KMS-11 (cell line): ENCODE measurements at regions not wholly inside any gene's neighbourhood (a gene's known extent, or its start where the extent isn't known, plus 50 kb on each side); places are given as distances from the start of the nearest gene placed in this dataset.

Experiments used
- H2AFZ ChIP-seq: fragments of 200-600 bp; sonication (generic); 2 replicates; pipeline ENCODE4 v1.6.1; 2016; ENCODE audit warnings: antibody characterized with exemption, mixed run types, low read depth
- H3K27ac ChIP-seq: fragments of 200-600 bp; sonication (generic); 2 replicates; pipeline ENCODE4 v1.6.1; 2016; ENCODE audit warnings: mild to moderate bottlenecking, mixed run types
- H3K27me3 ChIP-seq: fragments of 200-600 bp; sonication (generic); 2 replicates; pipeline ENCODE4 v1.6.1; 2017; ENCODE audit warnings: mild to moderate bottlenecking, low read depth, mixed run types, moderate library complexity; ENCODE audit not compliant: insufficient read depth
- H3K36me3 ChIP-seq: fragments of 200-600 bp; sonication (generic); 2 replicates; pipeline ENCODE4 v1.6.1; 2017; ENCODE audit warnings: mild to moderate bottlenecking, mixed run types; ENCODE audit not compliant: insufficient read depth
- H3K4me1 ChIP-seq: fragments of 200-600 bp; sonication (generic); 2 replicates; pipeline ENCODE4 v1.6.1; 2016; ENCODE audit warnings: mild to moderate bottlenecking, low read depth, mixed run types; ENCODE audit not compliant: poor library complexity, severe bottlenecking
- H3K4me2 ChIP-seq: fragments of 200-600 bp; sonication (generic); 2 replicates; pipeline ENCODE4 v1.7.0; 2016; ENCODE audit warnings: mild to moderate bottlenecking, mixed run types
- H3K4me3 ChIP-seq: fragments of 200-600 bp; sonication (generic); IDR thresholded peaks from 2 replicates; pipeline ENCODE4 v1.6.1; 2017; ENCODE audit warnings: low read depth, low read length, mixed read lengths; ENCODE audit not compliant: insufficient read depth
- H3K79me2 ChIP-seq: fragments of 200-600 bp; sonication (generic); 2 replicates; pipeline ENCODE4 v1.6.1; 2016; ENCODE audit warnings: low read depth, mixed run types; ENCODE audit not compliant: insufficient read depth
- H3K9ac ChIP-seq: fragments of 200-600 bp; sonication (generic); 2 replicates; pipeline ENCODE4 v1.6.1; 2016; ENCODE audit warnings: mild to moderate bottlenecking, mixed run types
- H4K20me1 ChIP-seq: fragments of 200-600 bp; sonication (generic); 2 replicates; pipeline ENCODE4 v1.6.1; 2016; ENCODE audit warnings: mild to moderate bottlenecking, mixed run types; ENCODE audit not compliant: insufficient read depth
- CTCF ChIP-seq: fragments of 200-600 bp; sonication (generic); conservative IDR thresholded peaks from 2 replicates; pipeline ENCODE4 v1.6.1; 2017; ENCODE audit warnings: low read depth, mild to moderate bottlenecking, antibody characterized with exemption, low read length, moderate library complexity, mixed read lengths

- Histone ChIP-seq H3K4me1 (peaks cover 5% of the 10 kb centered on the region), H3K27me3 (no peaks in the 10 kb centered on the region; the same call in 1 of the 2 replicates)
Measured at GRCh38 chr18:5626130-5626880, 82.5 kb upstream of the EPB41L3 start.

GRCh38 chr18:5625076-5625475, 81.3 kb upstream of the EPB41L3 start:
- no peaks in the 10 kb centered on the region for H4K20me1 ChIP-seq
- H3K4me1 ChIP-seq, result peaks cover 5% of the 10 kb centered on the region
- H3K9ac ChIP-seq, result no peak overlapping the region
- H3K27me3 ChIP-seq, result no peaks in the 10 kb centered on the region; the same call in 1 of the 2 replicates
- H2AFZ ChIP-seq, result no peak overlapping the region
- no peaks in the 10 kb centered on the region for H3K79me2 ChIP-seq
- H3K27ac ChIP-seq, result no peak overlapping the region
- TF ChIP-seq CTCF, result no peak
- H3K4me2 ChIP-seq, result no peak overlapping the region
- H3K36me3 ChIP-seq, result no peaks in the 10 kb centered on the region
- no peak overlapping the region for H3K4me3 ChIP-seq

More at GRCh38 chr18:5626130-5626880, 82.5 kb upstream of the EPB41L3 start:
- no peak overlapping the region for H3K27ac ChIP-seq
- TF ChIP-seq CTCF, result no peak
- no peak overlapping the region for H3K9ac ChIP-seq
- no peak overlapping the region for H3K4me2 ChIP-seq
- no peak overlapping the region for H2AFZ ChIP-seq
- no peaks in the 10 kb centered on the region for H3K79me2 ChIP-seq
- no peaks in the 10 kb centered on the region for H3K36me3 ChIP-seq
- no peak overlapping the region for H3K4me3 ChIP-seq
- no peaks in the 10 kb centered on the region for H4K20me1 ChIP-seq

- no peaks in the 10 kb centered on the region for H4K20me1 ChIP-seq
Measured at GRCh38 chr18:5622905-5623304, 79.1 kb upstream of the EPB41L3 start.

GRCh38 chr18:5620289-5620688, 76.5 kb upstream of the EPB41L3 start:
- no peaks in the 10 kb centered on the region for H3K79me2 ChIP-seq
- H3K27ac ChIP-seq, result no peak overlapping the region
- H3K4me1 ChIP-seq, result no peaks in the 10 kb centered on the region
- H3K4me2 ChIP-seq, result no peak overlapping the region
- no peaks in the 10 kb centered on the region for H3K36me3 ChIP-seq
- no peaks in the 10 kb centered on the region for H3K27me3 ChIP-seq
- no peak overlapping the region for H3K4me3 ChIP-seq
- TF ChIP-seq CTCF, result no peak
- no peak overlapping the region for H2AFZ ChIP-seq
- H4K20me1 ChIP-seq, result no peaks in the 10 kb centered on the region
- no peak overlapping the region for H3K9ac ChIP-seq

More at GRCh38 chr18:5622905-5623304, 79.1 kb upstream of the EPB41L3 start:
- Histone ChIP-seq H2AFZ (no peak overlapping the region), H3K4me1 (peaks cover 4% of the 10 kb centered on the region), H3K79me2 (no peaks in the 10 kb centered on the region), H3K36me3 (no peaks in the 10 kb centered on the region), H3K27ac (no peak overlapping the region), H3K4me3 (no peak overlapping the region), H3K27me3 (no peaks in the 10 kb centered on the region; the same call in 1 of the 2 replicates), H3K4me2 (no peak overlapping the region), H3K9ac (no peak overlapping the region)
- no peak for TF ChIP-seq CTCF
